ENCODE measurements at regions not wholly inside any gene's neighbourhood (a gene's known extent, or its start where the extent isn't known, plus 50 kb on each side); places are given as distances from the start of the nearest gene placed in this dataset.
"Not testable (repeated sequence)": the region's sequence is repeated elsewhere in the genome, so short reads cannot be mapped to it uniquely, and the experiment has no call there.

DNA sequence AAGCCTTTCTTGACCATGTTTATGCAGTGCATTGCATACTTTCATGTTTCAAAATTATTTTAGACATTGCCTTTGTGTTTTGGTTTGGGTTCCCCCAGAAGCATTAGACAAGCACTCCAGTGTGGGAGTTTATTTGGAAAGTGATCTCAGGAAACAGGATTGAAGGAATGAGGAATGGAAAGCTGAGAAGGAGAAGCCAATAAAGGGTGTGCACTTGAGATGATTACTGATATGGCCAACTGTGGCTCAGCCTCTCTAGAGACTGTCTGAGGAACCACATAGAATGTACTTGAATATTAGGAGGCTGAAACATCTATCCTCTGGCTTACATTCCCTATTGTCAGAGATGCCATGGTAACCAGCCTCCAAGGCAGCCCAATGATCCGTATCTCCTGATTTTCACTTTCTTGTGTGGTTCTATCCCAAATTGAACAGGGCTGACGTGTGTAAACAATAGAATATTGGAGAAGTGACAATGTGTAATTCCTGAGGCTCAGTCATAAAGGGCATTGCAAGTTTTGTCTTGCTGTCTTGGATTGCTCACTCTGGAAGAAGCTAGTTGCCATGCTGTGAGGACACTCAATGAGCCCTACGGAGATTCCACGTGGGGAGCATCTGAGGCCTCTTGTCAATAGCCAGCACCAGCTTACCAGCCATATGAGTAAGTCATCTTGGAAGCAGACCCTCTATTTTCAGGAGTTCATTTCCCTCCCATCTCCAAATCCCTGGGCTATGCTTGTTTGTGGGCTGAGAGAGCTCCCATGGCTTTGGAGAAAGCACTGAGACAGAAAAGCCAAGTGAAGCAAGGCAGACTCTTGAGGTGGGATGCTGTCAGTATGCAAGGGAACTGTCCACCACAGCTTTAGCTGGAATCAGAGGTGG, 84.7 kb downstream of the SCN11A start:
- no peak for DNase-seq (ENCODE audit: low read depth)

DNA sequence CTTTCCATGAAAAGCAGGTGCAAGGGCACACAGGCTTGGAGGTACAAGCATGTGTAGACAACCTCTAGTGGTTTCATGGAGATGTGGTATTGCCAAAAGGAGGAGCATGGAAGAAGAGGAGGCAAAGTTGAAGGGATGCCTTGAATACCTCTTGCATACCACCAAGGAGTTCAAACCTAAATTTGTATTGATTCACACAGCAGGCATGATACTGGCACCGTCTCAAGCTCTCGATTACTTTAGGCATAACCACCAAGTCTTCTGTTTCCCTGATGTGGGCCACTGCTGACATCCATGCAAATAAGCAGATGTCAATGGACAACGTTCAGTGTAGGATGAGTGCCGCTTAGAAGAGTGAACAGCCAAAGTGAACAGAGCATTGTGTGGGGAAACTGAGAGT, 87.1 kb downstream of the SCN11A start:
- DNase-seq (ENCODE audit: low read depth): no peak

DNA sequence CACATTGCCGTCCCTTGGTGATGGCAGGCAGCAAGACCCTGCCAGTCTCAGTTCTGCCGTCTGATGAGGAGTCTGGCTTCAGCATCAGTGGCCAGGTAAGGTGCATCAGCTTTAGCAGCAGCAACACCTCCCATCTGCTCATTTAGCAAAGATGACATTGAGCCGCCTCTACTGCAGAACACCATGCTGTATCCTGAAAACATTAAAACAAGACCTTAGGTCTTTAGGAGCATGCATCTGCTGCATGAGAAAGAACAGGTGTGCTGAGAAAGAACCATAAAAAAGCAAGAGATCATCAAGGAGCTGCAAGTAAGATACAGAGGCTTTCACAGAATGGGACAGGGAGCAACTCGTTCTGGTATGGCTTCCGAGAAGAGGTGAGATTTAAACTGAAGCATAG, 87.5 kb downstream of the SCN11A start:
- DNase-seq (ENCODE audit: low read depth): no peak

DNA sequence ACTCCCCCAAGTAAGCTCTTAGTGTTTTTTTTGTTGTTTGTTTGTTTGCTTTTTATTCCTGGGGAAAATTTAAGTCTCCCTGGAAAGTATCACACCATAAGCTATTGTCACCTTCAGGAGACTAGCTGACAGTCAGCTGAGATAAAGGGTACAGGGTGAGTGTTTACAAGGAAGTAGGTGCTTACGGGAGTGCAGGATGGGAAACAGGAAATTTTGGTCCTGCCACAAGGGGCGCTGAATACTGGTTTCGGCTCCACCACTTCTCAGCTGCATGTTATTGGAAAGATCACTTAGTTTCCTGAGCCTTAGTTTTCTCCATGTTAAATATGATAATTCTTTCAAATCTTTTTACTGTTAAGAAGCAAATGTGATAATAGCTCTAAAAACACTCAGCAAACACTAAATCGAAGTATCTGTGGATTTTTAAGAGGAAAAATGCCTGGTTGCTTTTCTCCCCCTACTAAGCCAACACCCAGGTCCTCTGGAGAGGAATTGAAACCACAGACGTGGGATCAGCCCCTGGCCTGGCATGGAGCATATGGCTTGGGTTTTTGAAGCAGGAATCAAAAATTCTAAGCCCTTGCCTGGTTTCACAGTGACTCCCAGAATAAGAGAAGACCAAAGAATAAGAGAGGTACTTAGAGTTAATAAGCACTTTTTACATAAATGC, 90.7 kb downstream of the SCN11A start:
- DNase-seq (ENCODE audit: low read depth): peak; percentile 6

GRCh38 chr3:38960042-38960622, 91.6 kb downstream of the SCN11A start:
- no peak for DNase-seq (ENCODE audit: low read depth)

DNA sequence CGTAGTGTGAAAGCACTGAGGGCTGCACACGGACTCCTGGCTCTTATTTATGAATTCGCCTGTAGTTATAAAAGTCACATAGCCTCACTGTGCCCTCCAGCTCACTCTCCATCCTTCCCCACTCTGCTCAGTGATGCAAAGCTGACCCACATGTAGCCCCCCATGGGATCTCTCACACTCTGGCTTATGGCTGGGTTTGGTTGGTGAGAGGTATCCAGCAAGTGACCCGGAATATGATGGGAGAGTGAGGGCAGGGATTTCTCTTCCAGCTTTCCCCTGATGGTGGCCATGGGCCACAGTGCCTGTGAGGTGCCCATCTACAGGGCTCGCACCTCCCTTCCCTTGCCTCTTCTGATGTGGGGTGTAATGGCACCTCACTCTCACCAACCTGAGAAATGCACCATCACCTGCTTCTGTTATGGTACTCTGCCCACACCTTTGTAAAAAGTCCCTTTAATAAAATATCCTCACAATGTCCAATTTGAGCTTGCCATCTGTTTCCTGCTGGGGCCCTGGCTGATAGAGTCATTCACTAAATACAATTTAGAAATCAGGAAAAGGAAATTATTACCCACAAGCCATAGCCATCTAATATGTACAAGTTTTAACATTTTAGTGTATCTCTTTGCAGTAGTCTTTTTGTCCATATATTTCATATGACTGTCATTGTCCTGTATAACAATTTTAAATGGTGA, 93.6 kb downstream of the SCN11A start:
- no peak for DNase-seq (ENCODE audit: low read depth)

DNA sequence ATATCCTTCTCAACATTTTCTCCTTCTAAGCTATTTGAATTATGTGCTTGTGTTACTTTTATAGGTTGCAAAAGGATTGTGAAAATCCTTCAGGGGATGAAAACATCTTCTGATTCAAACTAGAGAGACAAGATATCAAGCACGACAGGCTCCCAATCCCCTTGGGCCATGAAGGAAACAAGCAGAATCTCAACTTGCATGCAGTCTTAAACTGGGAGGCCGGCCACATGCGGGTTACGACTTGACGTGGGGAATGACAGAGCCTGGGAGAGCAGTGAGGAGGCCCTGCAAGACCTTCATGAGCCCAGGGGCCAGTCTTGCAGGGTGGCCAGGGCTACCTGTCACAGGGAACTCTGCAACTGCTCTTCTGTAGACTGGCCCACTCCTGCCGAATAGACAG, 94.4 kb downstream of the SCN11A start:
- no peak for DNase-seq (ENCODE audit: low read depth)

GRCh38 chr3:38952721-38953120, 99.0 kb downstream of the SCN11A start:
- DNase-seq (ENCODE audit: low read depth): no peak

- not testable (repeated sequence) for DNase-seq (ENCODE audit: low read depth)
Observed at GRCh38 chr3:38951167-38951566, 100.6 kb downstream of the SCN11A start.

DNA sequence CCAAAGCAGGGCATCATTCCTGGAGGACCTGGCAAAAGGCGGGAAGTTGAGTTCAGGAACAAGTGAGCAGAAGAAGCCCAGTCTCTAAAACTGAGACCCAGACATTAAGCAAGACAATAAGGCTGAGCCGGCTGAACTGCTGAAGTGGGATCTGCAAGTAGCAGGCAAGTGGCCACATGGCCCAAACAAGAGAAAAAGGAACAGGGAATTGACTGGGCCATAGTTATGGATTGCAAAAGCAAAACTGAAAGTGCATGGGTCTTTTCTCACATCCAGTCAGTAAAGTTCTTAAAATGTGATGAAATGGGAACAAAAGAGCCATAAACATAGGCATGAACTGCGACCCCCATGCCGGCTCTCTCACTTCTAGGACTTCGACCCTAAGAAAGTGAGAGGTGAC, 101.2 kb downstream of the SCN11A start:
- DNase-seq (ENCODE audit: low read depth): no peak

DNA sequence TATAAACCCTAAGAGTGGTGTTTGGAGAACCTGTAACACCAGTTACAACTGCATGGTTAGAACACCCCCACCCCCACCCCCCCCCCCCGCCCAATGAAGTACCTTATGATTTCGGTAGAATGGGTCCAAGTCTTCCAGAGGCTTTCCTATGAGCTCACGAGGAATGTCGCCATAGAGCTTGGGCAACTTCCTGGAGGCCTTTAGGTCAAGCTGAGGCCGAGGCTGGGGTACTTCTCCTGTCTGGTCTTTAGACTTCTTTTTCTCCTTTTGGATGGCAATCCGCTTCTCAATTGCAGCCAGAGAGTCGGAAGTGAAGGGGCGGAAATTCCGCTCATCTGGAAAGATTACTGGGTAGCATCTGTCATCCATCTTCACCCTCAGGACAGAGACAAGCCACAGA, 101.8 kb downstream of the SCN11A start:
- DNase-seq (ENCODE audit: low read depth): no peak

- DNase-seq (ENCODE audit: low read depth): no peak
Observed at GRCh38 chr3:38940394-38940793, 111.3 kb downstream of the SCN11A start.

GRCh38 chr3:38925351-38925750, 109.3 kb upstream of the SCN10A start:
- DNase-seq (ENCODE audit: low read depth): no peak

GRCh38 chr3:38916706-38917105, 100.7 kb upstream of the SCN10A start:
- no peak for DNase-seq (ENCODE audit: low read depth)

DNA sequence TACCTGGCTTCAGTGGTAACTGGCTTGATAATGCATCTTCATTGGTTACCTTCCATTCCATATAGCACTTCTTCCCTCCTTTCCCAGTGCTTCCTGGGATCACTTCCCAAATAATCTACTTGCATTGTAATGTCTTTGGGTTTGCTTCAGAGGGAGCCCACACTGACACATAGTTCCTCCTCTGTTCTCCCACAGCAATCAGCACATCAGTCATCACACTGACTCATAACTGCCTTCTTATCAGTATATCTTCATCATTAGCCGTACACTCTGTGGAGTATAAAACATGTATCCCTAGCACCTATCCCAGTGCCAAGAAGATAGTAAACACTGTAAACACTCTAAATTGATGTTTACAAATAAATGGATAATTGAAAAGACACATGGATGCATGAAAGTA, 91.4 kb upstream of the SCN10A start:
- DNase-seq (ENCODE audit: low read depth): no peak

DNA sequence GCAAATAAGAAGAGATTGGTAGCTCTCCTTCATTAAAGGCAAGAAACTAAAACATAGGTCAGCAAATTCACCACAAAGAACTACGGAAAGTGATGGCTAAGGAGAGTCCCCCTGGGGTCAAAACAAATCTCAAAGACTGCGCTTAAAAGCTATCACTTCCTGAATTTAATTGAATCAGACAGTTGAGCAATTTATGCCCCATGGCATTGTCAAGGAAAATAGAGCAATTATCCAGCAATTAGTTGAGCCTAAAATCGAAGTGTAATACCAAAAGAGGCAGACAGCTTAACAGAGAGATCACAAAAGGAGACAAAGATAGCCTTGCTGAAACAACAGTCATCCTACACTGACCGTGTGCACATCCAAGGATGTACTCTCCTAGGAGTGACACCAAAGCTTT, 74.4 kb upstream of the SCN10A start:
- no peak for DNase-seq (ENCODE audit: low read depth)

DNA sequence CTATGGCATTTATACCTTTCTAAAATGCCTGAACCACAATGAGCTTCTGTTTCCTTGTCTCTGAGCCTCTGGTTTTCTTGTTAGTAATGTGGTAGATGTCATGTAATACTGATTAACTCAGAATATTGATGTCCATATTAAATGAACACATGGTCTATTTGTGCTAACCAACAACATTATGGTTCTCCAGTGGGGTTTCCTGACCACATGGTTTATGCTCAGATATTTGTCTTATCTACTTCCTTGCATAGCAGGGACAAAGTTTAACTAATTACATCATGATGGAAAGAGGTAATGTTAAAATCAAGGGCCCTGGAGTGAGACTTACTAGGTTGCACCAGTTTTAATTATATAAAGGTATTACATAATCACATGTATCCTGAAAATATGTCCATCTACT, 62.6 kb upstream of the SCN10A start:
- DNase-seq (ENCODE audit: low read depth): no peak
